LNCAP (cell line): ENCODE measurements at regions not wholly inside any gene's neighbourhood (a gene's known extent, or its start where the extent isn't known, plus 50 kb on each side); places are given as distances from the start of the nearest gene placed in this dataset.

Experiments
- CTCF ChIP-seq: fragments of 450-650 bp; IDR thresholded peaks from 2 replicates; pipeline ENCODE4 v1.5.1; 2017; ENCODE audit warnings: mild to moderate bottlenecking

DNA sequence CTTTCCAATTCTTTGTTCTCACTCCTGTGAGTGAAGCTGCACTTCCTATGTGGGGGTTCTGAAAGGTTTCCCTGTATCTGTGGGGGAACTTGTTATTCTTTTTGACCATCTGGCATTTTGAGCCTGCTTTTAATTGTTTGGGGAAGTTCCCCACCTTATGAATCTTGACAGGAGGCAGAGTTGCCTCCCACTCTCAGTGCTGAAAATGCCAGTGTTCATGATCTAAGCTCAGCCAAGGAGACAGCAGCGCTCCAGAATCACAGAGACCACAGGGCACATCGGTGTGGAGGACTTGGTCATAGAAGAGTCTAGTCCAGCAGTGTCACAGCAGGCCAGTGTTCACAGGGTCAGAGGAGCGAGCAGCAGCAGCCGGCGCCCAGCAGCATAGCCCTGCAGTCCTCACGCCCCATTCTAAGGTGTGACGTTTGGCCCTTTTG is 63.8 kb upstream of the PRDX6 start:
- TF ChIP-seq CTCF: no peak

GRCh38 chr1:173414136-173414535 is 63.0 kb upstream of the PRDX6 start:
- no peak for TF ChIP-seq CTCF

DNA sequence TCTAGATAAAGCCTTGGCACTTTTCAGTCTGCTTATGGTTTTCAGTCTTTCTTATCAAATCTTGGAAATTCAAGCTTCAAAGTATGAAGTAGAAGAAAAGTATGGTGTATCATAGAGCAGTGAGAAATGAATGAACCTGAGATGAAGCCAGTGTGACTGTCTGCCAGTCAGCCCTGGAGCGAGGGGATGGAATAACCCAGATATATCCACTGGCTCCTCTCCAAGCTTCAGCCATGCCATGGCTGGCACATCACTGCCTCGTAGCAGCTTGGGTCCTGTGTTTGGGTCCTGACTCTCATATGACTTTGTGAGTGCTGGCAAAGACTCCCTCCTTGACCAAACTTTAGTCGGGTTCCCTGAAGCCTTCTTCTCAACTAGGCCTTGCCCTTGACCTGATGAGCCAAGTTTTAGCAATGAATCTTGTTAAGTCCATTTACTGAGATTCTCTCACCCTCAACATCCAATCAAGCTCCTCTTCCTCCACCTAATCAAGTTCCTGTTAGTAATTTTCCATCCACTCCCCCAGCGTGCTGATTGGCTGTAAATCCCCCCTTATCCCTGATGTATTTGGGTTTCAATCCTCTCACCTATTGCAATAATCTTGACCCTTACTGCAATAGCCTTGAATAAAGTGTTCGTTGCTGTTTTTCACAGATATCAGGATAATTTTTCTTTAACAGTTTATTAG is 62.5 kb upstream of the PRDX6 start:
- TF ChIP-seq CTCF: no peak

DNA sequence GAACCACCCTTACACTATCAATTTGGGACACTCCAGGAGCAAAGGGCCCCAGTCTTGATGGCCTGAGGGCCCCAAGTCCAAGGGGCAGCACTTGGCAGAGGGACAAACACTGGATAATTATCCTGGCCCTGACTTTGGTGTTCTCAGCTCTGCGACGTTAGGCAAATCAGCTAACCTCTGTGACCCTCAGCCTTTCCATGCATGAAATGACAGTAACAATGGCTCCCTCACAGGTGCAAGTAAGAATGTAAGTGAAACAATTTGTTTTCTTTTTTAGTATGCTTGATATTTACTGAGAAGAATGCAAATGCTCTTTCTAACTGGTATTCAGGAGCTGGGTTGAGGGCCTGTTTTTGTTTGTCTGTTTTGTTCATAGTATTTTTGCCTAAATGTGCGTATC is 61.6 kb upstream of the PRDX6 start:
- TF ChIP-seq CTCF: no peak

GRCh38 chr1:173415905-173416450 is 61.2 kb upstream of the PRDX6 start:
- no peak for TF ChIP-seq CTCF

DNA sequence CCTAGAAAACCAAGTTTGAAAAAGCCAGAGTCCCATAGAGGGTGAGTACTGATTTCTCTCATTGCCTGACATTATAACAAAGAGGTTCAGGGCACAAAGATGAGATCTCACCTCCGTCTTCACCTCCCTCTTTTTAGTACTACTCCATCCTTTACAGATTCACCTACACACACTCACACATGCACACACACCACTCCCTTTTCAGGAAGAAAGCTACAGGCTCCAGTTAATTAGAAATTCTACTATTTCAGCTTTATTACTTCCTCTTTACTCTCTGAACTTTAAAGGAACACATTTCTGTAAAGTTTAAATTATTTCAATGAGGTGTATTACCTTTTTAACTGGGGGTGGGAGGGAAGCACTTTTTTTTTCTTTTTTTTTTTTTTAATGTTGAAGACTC is 59.6 kb upstream of the PRDX6 start:
- no peak for TF ChIP-seq CTCF

GRCh38 chr1:173418107-173418985 is 58.8 kb upstream of the PRDX6 start:
- TF ChIP-seq CTCF: no peak
